Caco-2 (cell line): ENCODE measurements at regions not wholly inside any gene's neighbourhood (a gene's known extent, or its start where the extent isn't known, plus 50 kb on each side); places are given as distances from the start of the nearest gene placed in this dataset.
"Not testable (repeated sequence)": the region's sequence is repeated elsewhere in the genome, so short reads cannot be mapped to it uniquely, and the experiment has no call there.

ENCODE experiments used
- BruUV-seq: library from RNA; stranded (reverse); fragments of 400-500 nt; replicated peaks from 2 replicates; lab custom pipeline; 2021; lab: Mats Ljungman, UMichigan
- CTCF ChIA-PET: fragments of 300-600 bp; sonication (Branson Sonifier 250); formaldehyde crosslinking; loops from one replicate; lab custom pipeline; 2022; ENCODE audit warnings: antibody characterized with exemption; lab: Charles Lee
- POLR2A ChIA-PET: fragments of 300-600 bp; sonication (Branson Sonifier 250); formaldehyde crosslinking; loops from one replicate; lab custom pipeline; 2022; ENCODE audit warnings: antibody characterized with exemption; lab: Charles Lee
- DNase-seq, 2 experiments: peaks; one replicate each; pipeline versions ENCODE4 v3.0.0 to v3.0.0-alpha.2; 2020 to 2022
- H3K27me3 ChIP-seq: replicated peaks from 2 replicates; pipeline ENCODE4 v1.6.0; 2011; ENCODE audit warnings: low read length; ENCODE audit not compliant: control insufficient read depth, insufficient read depth
- H3K36me3 ChIP-seq: 2 replicates; pipeline ENCODE4 v1.5.1; 2011; ENCODE audit warnings: low read length; ENCODE audit not compliant: control insufficient read depth, insufficient read depth
- H3K4me1 ChIP-seq: fragments of 250-450 bp; sonication (Bioruptor Pico); 2 replicates; pipeline ENCODE4 v1.5.1; 2020; ENCODE audit warnings: mild to moderate bottlenecking
- H3K4me3 ChIP-seq: 2 replicates; pipeline ENCODE4 v1.5.1; 2011; ENCODE audit warnings: low read depth, mild to moderate bottlenecking, control low read depth, low read length
- H3K9me3 ChIP-seq: fragments of 250-450 bp; sonication (Bioruptor Pico); 2 replicates; pipeline ENCODE4 v1.5.1; 2020; ENCODE audit warnings: mild to moderate bottlenecking, moderate library complexity
- H3K27ac Mint-ChIP-seq: one replicate; pipeline ENCODE4 v1.8.0; 2022; ENCODE audit warnings: mixed read lengths; ENCODE audit not compliant: unreplicated experiment
- H3K27me3 Mint-ChIP-seq: one replicate; pipeline ENCODE4 v1.8.0; 2022; ENCODE audit warnings: mixed read lengths; ENCODE audit not compliant: insufficient read depth, unreplicated experiment
- H3K36me3 Mint-ChIP-seq: one replicate; pipeline ENCODE4 v1.8.0; 2022; ENCODE audit warnings: mild to moderate bottlenecking, mixed read lengths; ENCODE audit not compliant: insufficient read depth, unreplicated experiment
- H3K4me1 Mint-ChIP-seq: one replicate; pipeline ENCODE4 v1.8.0; 2022; ENCODE audit warnings: low read depth, mixed read lengths; ENCODE audit not compliant: unreplicated experiment
- H3K4me3 Mint-ChIP-seq: one replicate; pipeline ENCODE4 v1.8.0; 2022; ENCODE audit warnings: mild to moderate bottlenecking, moderate library complexity, mixed read lengths; ENCODE audit not compliant: unreplicated experiment
- H3K9me3 Mint-ChIP-seq: one replicate; pipeline ENCODE4 v1.8.0; 2022; ENCODE audit warnings: mixed read lengths; ENCODE audit not compliant: unreplicated experiment
- intact Hi-C: fragments of 100-400 bp; cut with micrococcal nuclease; formaldehyde crosslinking; loops from one replicate; pipeline ENCODE4 v1.10.0; 2022; ENCODE audit not compliant: unreplicated experiment
- TF ChIP-seq, protein P1 (sequence below), 2 experiments: fragments of 200-600 bp in 1 of 2; IDR thresholded peaks; 1 replicate in 1 of 2; 2 replicates in 1 of 2; pipeline versions ENCODE4 v1.5.1 to v1.8.0; 2011 to 2022; ENCODE audit warnings: antibody characterized with exemption in 1 of 2, control low read depth in 1 of 2, inconsistent platforms in 1 of 2, low read depth in 1 of 2, low read length in 1 of 2, mild to moderate bottlenecking in 1 of 2, moderate library complexity in 1 of 2; ENCODE audit not compliant: insufficient read depth in 1 of 2, severe bottlenecking in 1 of 2, unreplicated experiment in 1 of 2

GRCh38 chr11:87769661-87770060, 405.6 kb downstream of the RAB38 start:
- H3K36me3 Mint-ChIP-seq, result no peaks in the 10 kb centered on the region
- no peak overlapping the region for H3K27ac Mint-ChIP-seq
- intact Hi-C loops, result no loop called here
- no peak overlapping the region for H3K4me3 Mint-ChIP-seq
- no TSS peak for BruUV-seq
- Histone ChIP-seq H3K27me3 (no peaks in the 10 kb centered on the region), H3K4me3 (no peak overlapping the region), H3K9me3 (no peaks in the 10 kb centered on the region), H3K4me1 (no peaks in the 10 kb centered on the region), H3K36me3 (no peaks in the 10 kb centered on the region)
- no peaks in the 10 kb centered on the region for H3K4me1 Mint-ChIP-seq
- TF ChIP-seq, protein P1, sequence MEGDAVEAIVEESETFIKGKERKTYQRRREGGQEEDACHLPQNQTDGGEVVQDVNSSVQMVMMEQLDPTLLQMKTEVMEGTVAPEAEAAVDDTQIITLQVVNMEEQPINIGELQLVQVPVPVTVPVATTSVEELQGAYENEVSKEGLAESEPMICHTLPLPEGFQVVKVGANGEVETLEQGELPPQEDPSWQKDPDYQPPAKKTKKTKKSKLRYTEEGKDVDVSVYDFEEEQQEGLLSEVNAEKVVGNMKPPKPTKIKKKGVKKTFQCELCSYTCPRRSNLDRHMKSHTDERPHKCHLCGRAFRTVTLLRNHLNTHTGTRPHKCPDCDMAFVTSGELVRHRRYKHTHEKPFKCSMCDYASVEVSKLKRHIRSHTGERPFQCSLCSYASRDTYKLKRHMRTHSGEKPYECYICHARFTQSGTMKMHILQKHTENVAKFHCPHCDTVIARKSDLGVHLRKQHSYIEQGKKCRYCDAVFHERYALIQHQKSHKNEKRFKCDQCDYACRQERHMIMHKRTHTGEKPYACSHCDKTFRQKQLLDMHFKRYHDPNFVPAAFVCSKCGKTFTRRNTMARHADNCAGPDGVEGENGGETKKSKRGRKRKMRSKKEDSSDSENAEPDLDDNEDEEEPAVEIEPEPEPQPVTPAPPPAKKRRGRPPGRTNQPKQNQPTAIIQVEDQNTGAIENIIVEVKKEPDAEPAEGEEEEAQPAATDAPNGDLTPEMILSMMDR (IDR thresholded peaks at IDR 0.05; ENCODE audit: insufficient read depth in 1 of 2, low read depth in 1 of 2, low read length in 1 of 2, severe bottlenecking in 1 of 2, unreplicated experiment in 1 of 2), result no peak
- no peak for DNase-seq
- ChIA-PET CTCF (no interaction called here), POLR2A (no interaction called here)
- H3K9me3 Mint-ChIP-seq, result no peaks in the 10 kb centered on the region
- H3K27me3 Mint-ChIP-seq, result peaks cover 9% of the 10 kb centered on the region

- H3K9me3 Mint-ChIP-seq, result peaks cover 8% of the 10 kb centered on the region
- no peaks in the 10 kb centered on the region for H3K36me3 ChIP-seq
- DNase-seq, result no peak
- no peaks in the 10 kb centered on the region for H3K4me1 Mint-ChIP-seq
- H3K4me3 Mint-ChIP-seq, result no peak overlapping the region
- no TSS peak for BruUV-seq
- intact Hi-C loops, result no loop called here
- CTCF ChIA-PET, result no interaction called here
- no peak overlapping the region for H3K27ac Mint-ChIP-seq
- H3K9me3 ChIP-seq, result no peaks in the 10 kb centered on the region
- no peak overlapping the region for H3K4me3 ChIP-seq
- H3K4me1 ChIP-seq, result no peaks in the 10 kb centered on the region
- TF ChIP-seq, protein P1 (IDR thresholded peaks at IDR 0.05; ENCODE audit: insufficient read depth in 1 of 2, low read depth in 1 of 2, low read length in 1 of 2, severe bottlenecking in 1 of 2, unreplicated experiment in 1 of 2), result no peak
- H3K27me3 Mint-ChIP-seq, result peaks cover 9% of the 10 kb centered on the region
- H3K36me3 Mint-ChIP-seq, result no peaks in the 10 kb centered on the region
- H3K27me3 ChIP-seq, result no peaks in the 10 kb centered on the region
- POLR2A ChIA-PET, result no interaction called here
Measured at GRCh38 chr11:87767615-87768014, 407.6 kb downstream of the RAB38 start.

DNA sequence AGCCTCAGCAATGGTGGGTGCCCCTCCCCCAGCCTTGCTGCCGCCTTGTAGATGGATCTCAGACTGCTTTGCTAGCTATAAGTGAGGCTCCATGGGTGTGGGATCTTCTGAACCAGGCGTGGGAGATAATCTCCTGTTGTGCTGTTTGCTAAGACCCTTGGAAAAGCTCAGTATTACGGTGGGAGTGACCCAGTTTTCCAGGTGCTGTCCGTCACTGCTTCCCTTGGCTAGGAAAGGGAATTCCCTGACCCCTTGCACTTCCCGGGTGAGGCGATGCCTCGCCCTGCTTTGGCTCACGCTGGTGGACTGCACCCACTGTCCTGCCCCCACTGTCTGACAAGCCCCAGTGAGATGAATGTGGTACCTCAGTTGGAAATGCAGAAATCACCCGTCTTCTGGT, 411.2 kb downstream of the RAB38 start:
- H3K4me3 Mint-ChIP-seq, H3K4me1 ChIP-seq, H3K36me3 ChIP-seq, H3K27me3 ChIP-seq, H3K27ac Mint-ChIP-seq, H3K4me1 Mint-ChIP-seq, H3K9me3 ChIP-seq, BruUV-seq, H3K36me3 Mint-ChIP-seq, H3K4me3 ChIP-seq, DNase-seq, H3K27me3 Mint-ChIP-seq, POLR2A ChIA-PET: not testable (repeated sequence)
- CTCF ChIA-PET, result interaction anchor here (0.6 kb wide), 1 partner anchor 187 kb away, joined by 3 read pairs; no protein-coding TSS in a partner anchor
- peaks cover 21% of the 10 kb centered on the region for H3K9me3 Mint-ChIP-seq
- intact Hi-C loops, result loop anchor here (2.0 kb wide), 1 partner anchor 47 kb away; no protein-coding TSS in a partner anchor

DNA sequence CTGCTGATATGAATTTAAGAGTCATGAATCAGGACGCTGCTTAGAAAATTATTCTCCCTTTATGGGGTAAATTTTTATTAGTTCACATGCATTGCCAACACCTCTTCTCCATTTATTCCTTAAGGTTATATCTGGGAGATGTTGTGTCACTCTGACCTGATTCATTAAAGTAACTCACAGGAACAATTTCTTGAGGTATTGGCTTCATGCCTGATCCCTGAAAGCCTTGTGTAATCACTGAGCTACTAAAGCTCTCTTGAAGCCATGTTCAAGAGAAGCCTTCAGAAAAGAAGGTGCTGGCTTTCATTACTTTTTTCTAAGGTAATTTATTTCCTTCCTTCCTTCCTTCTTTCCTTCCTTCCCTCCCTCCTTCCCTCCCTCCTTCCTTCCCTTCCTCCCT, 420.6 kb downstream of the RAB38 start:
- POLR2A ChIA-PET, result no interaction called here
- DNase-seq, result no peak
- Histone ChIP-seq H3K4me1 (no peaks in the 10 kb centered on the region), H3K27me3 (0 out of 2 replicates have a peak, but pooled peaks cover 1% of the 10 kb centered on the region), H3K9me3 (no peaks in the 10 kb centered on the region), H3K36me3 (no peaks in the 10 kb centered on the region), H3K4me3 (no peak overlapping the region)
- Mint-ChIP-seq H3K27me3 (peaks cover 5% of the 10 kb centered on the region), H3K36me3 (no peaks in the 10 kb centered on the region), H3K9me3 (no peaks in the 10 kb centered on the region), H3K27ac (no peak overlapping the region), H3K4me1 (no peaks in the 10 kb centered on the region), H3K4me3 (no peak overlapping the region)
- no TSS peak for BruUV-seq
- TF ChIP-seq, protein P1 (IDR thresholded peaks at IDR 0.05; ENCODE audit: insufficient read depth in 1 of 2, low read depth in 1 of 2, low read length in 1 of 2, severe bottlenecking in 1 of 2, unreplicated experiment in 1 of 2), result no peak
- CTCF ChIA-PET, result no interaction called here
- intact Hi-C loops, result loop anchor here (5.0 kb wide), 1 partner anchor 48 kb away; no protein-coding TSS in a partner anchor
